ENCODE measurements at regions not wholly inside any gene's neighbourhood (a gene's known extent, or its start where the extent isn't known, plus 50 kb on each side); places are given as distances from the start of the nearest gene placed in this dataset.

DNA sequence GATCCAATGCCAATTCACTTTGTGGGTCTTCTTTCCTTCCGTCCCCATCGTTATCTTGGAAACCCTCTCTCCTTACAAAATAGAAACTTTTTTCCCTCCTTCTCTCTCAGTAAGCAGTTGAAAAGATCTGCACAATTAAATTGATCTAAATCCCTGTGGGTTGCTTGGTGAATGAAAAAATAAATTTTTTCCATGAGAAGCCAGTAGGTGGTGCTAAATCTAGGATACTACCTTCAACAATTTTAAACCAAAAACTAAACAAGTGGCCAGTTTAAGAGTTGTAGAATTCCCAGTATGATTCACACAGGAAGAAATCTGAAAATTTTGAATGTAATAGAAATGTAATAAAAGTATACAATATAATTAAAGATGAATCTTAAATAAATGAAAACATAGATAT lies 990.3 kb upstream of the ZNF722 start:
- TF ChIP-seq, protein P1, sequence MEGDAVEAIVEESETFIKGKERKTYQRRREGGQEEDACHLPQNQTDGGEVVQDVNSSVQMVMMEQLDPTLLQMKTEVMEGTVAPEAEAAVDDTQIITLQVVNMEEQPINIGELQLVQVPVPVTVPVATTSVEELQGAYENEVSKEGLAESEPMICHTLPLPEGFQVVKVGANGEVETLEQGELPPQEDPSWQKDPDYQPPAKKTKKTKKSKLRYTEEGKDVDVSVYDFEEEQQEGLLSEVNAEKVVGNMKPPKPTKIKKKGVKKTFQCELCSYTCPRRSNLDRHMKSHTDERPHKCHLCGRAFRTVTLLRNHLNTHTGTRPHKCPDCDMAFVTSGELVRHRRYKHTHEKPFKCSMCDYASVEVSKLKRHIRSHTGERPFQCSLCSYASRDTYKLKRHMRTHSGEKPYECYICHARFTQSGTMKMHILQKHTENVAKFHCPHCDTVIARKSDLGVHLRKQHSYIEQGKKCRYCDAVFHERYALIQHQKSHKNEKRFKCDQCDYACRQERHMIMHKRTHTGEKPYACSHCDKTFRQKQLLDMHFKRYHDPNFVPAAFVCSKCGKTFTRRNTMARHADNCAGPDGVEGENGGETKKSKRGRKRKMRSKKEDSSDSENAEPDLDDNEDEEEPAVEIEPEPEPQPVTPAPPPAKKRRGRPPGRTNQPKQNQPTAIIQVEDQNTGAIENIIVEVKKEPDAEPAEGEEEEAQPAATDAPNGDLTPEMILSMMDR (IDR thresholded peaks at IDR 0.05; ENCODE audit: extremely low read depth, missing control alignments), result no peak
- no peak for DNase-seq (ENCODE audit: low spot score)

DNA sequence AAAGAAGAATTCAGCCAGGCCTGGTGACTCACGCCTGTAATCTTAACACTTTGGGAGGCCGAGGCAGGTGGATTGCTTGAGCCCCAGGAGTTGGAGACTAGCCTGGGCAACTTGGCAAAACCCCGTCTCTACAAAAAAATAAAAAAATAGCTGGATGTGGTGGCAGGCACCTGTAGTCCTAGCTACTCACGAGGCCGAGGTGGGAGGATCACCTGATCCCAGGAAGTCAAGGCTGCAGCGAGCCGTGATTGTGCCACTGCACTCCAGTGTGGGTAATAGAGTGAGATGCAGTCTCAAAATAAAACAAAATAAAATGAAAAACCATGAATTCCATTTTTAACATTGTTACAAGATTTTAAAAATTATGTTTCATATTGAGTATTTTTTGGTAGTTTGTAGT lies 988.9 kb upstream of the ZNF722 start:
- no peak for DNase-seq (ENCODE audit: low spot score)
- TF ChIP-seq, protein P1 (IDR thresholded peaks at IDR 0.05; ENCODE audit: extremely low read depth, missing control alignments), result no peak

DNA sequence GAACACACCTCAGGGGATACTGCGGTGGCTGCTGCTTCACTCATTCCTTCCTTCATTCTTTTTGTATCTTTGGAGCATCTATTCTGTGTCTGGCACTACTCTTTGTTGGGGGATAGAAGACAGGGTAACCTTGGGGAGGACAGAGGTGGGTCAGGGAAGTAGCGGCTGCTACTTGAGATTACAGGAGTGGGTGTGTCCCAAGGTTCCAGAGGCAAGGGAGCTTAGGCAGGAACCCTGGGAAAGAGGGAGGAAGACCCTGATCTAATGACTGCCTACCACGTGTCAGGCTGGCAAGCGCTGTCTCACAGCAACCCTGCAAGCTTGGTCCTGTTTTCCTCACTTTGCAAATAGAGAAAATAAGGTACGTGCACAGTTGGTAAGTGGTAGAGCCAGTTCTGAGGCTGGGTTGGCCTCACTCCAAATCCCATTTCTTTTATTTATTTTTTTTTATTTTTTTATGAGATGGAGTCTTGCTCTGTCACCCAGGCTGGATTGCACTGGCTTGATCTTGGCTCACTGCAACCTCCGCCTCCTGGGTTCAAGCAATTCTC lies 985.9 kb upstream of the ZNF722 start:
- TF ChIP-seq, protein P1 (IDR thresholded peaks at IDR 0.05; ENCODE audit: extremely low read depth, missing control alignments), result no peak
- no peak for DNase-seq (ENCODE audit: low spot score)

DNA sequence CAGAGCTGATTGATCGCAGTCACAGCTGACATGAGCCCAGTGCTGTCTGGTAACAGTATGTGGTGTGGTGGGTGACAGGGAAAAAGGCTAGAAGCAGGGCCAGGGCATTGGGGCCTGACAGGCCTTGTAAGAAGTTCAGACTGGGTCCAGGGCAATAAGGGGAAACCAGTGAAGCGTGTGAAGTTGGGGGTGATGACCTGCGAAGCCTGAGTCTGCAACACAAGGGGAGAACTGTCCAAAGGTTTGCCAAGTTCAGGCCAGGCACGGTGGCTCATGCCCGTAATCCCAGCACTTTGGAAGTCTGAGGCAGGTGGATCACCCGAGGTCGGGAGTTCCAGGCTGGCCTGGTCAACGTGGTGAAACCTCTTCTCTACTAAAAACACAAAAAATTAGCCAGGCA lies 983.9 kb upstream of the ZNF722 start:
- TF ChIP-seq, protein P1 (IDR thresholded peaks at IDR 0.05; ENCODE audit: extremely low read depth, missing control alignments), result no peak
- DNase-seq (ENCODE audit: low spot score), result no peak

DNA sequence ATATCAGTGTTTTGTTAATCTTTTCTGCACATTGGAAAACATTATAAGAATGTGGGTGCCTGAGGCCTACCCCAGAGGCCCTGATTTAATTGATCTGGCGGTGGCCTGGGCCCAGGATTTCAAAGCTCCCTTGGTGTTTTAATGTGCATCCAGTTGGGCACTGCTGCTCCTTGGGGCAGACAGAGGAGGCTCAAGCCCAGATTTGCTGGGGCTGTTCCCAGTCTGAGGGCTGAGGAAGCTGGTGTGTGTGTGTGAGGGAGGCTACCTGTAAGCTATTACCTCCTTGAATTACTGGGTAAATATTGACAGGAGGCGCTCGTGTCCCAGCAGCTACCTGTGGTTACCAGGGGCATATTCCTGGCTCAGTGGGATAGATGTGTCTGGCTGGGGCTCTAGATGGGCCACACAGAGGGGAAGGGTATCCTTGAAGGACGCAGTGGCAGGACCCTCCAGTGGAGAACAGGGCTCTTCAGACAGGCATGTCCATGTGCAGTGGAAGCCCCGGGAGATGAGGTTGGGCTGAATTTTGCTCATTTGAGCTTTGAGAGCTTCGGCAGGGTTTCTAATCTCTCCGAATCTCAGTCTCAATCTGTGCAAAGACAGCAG lies 975.4 kb upstream of the ZNF722 start:
- TF ChIP-seq, protein P1 (IDR thresholded peaks at IDR 0.05; ENCODE audit: extremely low read depth, missing control alignments), result no peak
- DNase-seq (ENCODE audit: low spot score), result no peak

DNA sequence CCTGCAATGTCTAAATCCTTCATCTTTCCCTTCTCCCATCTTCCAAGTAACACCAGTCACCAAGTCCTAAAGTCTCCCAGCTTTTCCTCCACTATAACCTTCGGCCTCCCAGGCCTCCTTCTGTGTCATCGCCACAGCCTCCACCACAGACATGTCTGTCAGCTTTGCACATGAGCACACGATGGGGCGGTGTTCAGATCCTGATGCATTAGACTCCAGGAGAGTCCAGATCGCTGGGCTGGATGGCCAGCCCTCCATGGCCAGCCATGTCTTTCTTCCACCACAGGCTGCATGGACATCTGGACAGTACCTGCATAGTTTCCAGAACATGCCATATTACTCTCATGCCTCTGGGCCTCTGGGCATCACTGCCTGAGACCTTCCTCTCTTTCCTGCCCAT lies 974.2 kb upstream of the ZNF722 start:
- DNase-seq (ENCODE audit: low spot score), result no peak

DNA sequence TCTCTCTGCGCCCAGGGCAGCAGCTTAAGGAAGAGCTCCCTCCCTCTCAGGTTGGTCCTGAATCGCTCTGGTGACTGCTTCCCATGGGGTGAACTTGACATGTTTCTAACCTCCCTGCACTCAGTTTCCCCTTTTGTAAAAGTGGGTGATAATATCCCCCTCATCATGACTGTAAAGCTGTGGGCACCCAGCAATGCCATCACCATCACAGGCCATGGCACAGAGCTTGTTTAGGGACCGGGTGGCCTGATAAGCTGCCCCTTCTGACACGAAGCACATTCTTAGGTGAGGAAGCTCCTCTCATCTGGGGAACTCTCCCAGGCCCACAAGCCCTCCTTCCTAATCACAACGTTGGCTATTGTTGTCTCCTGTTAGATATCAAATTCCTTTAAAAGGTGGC lies 972.8 kb upstream of the ZNF722 start:
- TF ChIP-seq, protein P1 (IDR thresholded peaks at IDR 0.05; ENCODE audit: extremely low read depth, missing control alignments), result no peak
- no peak for DNase-seq (ENCODE audit: low spot score)

More for the DNA sequence above, 974.2 kb upstream of the ZNF722 start:
- TF ChIP-seq, protein P1 (IDR thresholded peaks at IDR 0.05; ENCODE audit: extremely low read depth, missing control alignments), result no peak

Data from GM20000 (cell line).